ENCODE measurements at regions not wholly inside any gene's neighbourhood (a gene's known extent, or its start where the extent isn't known, plus 50 kb on each side); places are given as distances from the start of the nearest gene placed in this dataset.
"Not testable (repeated sequence)": the region's sequence is repeated elsewhere in the genome, so short reads cannot be mapped to it uniquely, and the experiment has no call there.

DNA sequence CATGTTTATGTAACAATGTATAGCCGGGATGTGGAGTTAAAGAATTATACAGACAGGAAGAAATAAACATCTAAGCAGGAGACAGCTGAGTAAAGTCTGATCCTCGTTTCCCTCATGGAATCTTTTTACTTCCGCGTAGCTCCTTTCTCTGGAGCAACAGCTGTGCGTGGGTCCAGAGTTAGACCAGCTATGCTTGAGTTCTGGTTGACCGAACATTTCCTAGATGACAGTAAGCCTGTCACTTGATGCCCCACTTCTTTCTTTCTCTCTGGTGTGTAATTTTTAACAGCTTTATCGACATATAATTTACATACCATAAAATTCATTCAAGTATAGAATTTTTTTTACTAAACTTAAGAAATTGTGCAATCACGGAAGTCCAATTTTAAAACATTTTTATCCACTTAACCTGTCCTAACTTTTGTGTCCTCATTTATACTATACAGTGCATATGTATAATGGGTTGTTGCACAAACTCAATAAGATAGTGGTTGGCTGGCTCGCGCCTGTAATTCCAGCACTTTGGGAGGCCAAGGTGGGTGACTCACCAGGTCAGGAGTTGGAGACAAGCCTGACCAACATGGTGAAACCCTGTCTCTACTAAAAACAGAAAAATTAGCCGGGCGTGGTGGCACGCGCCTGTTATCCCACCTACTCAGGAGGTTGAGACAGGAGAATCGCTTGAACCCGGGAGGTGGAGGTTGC, 58.5 kb upstream of the ABI1 start:
- not testable (repeated sequence) for ATAC-seq (replicated peaks; ENCODE audit: extremely low read depth, poor library complexity, severe bottlenecking); H3K4me1 Mint-ChIP-seq; H3K27ac Mint-ChIP-seq (ENCODE audit: low read depth); H3K4me3 Mint-ChIP-seq; H3K9me3 Mint-ChIP-seq; DNase-seq (ENCODE audit: low spot score in 2 of 2); H3K36me3 Mint-ChIP-seq (ENCODE audit: insufficient read depth)
- peaks cover 30% of the 10 kb centered on the region for H3K27me3 Mint-ChIP-seq

GRCh38 chr10:26914898-26915297, 54.1 kb upstream of the ABI1 start:
- no peak for ATAC-seq (replicated peaks; ENCODE audit: extremely low read depth, poor library complexity, severe bottlenecking)
- no peaks in the 10 kb centered on the region for H3K9me3 Mint-ChIP-seq
- no peak overlapping the region for H3K27ac Mint-ChIP-seq (ENCODE audit: low read depth)
- no peaks in the 10 kb centered on the region for H3K36me3 Mint-ChIP-seq (ENCODE audit: insufficient read depth)
- DNase-seq (ENCODE audit: low spot score in 2 of 2), result no peak
- H3K27me3 Mint-ChIP-seq, result peaks cover 11% of the 10 kb centered on the region
- no peak overlapping the region for H3K4me3 Mint-ChIP-seq
- H3K4me1 Mint-ChIP-seq, result no peaks in the 10 kb centered on the region

DNA sequence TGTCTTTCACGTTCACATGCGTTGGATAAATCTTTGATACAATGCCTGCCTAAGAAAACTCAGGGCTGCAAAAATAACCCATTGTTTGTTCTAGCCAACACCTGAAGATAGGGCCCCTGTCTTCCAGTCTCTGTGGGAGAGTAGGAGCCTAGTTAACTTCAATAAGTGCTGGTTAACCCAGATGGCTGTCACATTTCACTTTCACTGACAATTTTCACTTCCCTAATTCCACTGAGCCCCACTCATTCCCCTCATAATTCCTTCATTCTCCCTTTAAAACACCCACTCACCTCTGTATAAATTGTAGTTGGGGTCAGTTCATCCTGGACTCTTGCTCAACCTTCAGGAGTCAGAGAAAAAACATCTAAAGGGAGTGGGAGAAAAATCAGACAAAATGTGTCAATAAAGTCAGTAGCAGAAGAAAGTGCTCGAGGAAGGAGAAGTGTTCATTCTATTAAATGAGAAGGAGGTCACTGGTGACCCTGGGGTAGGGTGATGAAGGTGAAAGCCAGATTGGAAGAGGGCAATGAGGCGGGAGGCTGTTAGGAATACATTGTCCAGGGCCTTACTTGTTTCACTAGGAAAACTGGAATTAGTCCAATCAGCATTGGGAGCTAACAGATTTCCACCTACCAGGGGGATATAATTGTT, 51.2 kb upstream of the ABI1 start:
- no peaks in the 10 kb centered on the region for H3K4me1 Mint-ChIP-seq
- DNase-seq (ENCODE audit: low spot score in 2 of 2), result no peak
- H3K9me3 Mint-ChIP-seq, result no peaks in the 10 kb centered on the region
- no peaks in the 10 kb centered on the region for H3K36me3 Mint-ChIP-seq (ENCODE audit: insufficient read depth)
- no peak for ATAC-seq (replicated peaks; ENCODE audit: extremely low read depth, poor library complexity, severe bottlenecking)
- no peaks in the 10 kb centered on the region for H3K27me3 Mint-ChIP-seq
- no peak overlapping the region for H3K27ac Mint-ChIP-seq (ENCODE audit: low read depth)
- no peak overlapping the region for H3K4me3 Mint-ChIP-seq

Data from central memory CD8-positive, alpha-beta T cell (primary cell).